Skeletal muscle satellite cell (primary cell): ENCODE measurements at regions not wholly inside any gene's neighbourhood (a gene's known extent, or its start where the extent isn't known, plus 50 kb on each side); places are given as distances from the start of the nearest gene placed in this dataset.

Source experiments
- H3K27me3 ChIP-seq: 2 replicates; pipeline ENCODE4 v1.7.0; 2013; ENCODE audit warnings: low read length; ENCODE audit not compliant: control insufficient read depth, insufficient read depth
- H3K36me3 ChIP-seq: 2 replicates; pipeline ENCODE4 v1.7.0; 2013; ENCODE audit warnings: mild to moderate bottlenecking, control low read depth, low read length; ENCODE audit not compliant: insufficient read depth
- H3K4me1 ChIP-seq: 2 replicates; pipeline ENCODE4 v1.7.0; 2013; ENCODE audit warnings: low read length; ENCODE audit not compliant: control insufficient read depth, insufficient read depth
- H3K4me2 ChIP-seq: 2 replicates; pipeline ENCODE4 v1.7.0; 2013; ENCODE audit warnings: mild to moderate bottlenecking, low read length
- H3K4me3 ChIP-seq: 2 replicates; pipeline ENCODE4 v1.7.0; 2013; ENCODE audit warnings: low read length
- H3K9ac ChIP-seq: 2 replicates; pipeline ENCODE4 v1.7.0; 2013; ENCODE audit warnings: mild to moderate bottlenecking, low read depth, low read length, moderate library complexity
- H3K9me3 ChIP-seq: replicated peaks from 2 replicates; pipeline ENCODE4 v1.7.0; 2013; ENCODE audit warnings: mild to moderate bottlenecking, control low read depth, low read length

DNA sequence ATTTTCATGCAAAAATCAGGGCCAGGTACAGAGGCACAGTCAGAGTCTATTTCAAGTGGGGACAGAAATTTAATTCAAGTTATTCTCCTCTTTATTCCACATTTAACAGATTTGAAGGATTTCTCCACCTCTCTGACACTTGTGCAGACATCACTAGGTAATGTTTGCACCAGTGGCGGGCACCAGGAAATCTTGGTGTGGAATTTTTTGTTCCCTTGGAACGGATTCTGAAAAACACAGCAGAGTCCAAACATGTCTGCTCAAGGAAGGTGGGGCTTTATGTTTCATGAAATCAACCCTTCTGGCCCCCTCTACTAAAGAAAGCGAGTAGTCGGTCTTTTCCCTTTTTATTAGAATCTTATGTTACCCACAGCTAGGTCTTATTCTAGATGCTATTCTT, 271.2 kb upstream of the MDFIC2 start:
- H3K27me3 ChIP-seq = no peaks in the 10 kb centered on the region
- no peaks in the 10 kb centered on the region for H3K9me3 ChIP-seq
- H3K36me3 ChIP-seq = no peaks in the 10 kb centered on the region
- no peak overlapping the region for H3K4me3 ChIP-seq
- no peaks in the 10 kb centered on the region for H3K4me1 ChIP-seq
- no peak overlapping the region for H3K4me2 ChIP-seq
- no peak overlapping the region for H3K9ac ChIP-seq

DNA sequence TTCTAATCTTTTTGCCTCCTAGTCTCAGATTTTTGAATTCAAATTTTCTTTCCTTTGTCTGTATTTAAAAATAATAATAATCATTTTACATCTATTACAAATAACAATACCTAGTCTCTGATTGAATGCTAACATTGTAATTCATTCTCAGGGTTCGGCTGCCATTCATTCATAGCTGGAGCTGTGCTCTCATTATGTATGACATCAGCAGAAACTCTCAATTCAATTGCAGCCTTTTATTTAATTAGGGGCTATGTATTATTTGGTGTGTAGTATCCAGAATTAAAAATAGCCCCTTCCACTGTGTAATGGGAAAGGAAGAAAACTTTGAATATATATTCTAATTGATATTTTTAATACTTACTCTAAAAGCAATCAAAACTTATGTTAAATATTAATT, 270.4 kb upstream of the MDFIC2 start:
- Histone ChIP-seq H3K4me2 (no peak overlapping the region), H3K4me1 (no peaks in the 10 kb centered on the region), H3K9ac (no peak overlapping the region), H3K27me3 (peaks cover 3% of the 10 kb centered on the region), H3K4me3 (no peak overlapping the region), H3K36me3 (no peaks in the 10 kb centered on the region), H3K9me3 (no peaks in the 10 kb centered on the region)

GRCh38 chr3:70580021-70580420, 267.6 kb upstream of the MDFIC2 start:
- Histone ChIP-seq H3K27me3 (peaks cover 3% of the 10 kb centered on the region), H3K4me1 (no peaks in the 10 kb centered on the region), H3K4me3 (no peak overlapping the region), H3K36me3 (no peaks in the 10 kb centered on the region), H3K9ac (no peak overlapping the region), H3K4me2 (no peak overlapping the region), H3K9me3 (no peaks in the 10 kb centered on the region)

DNA sequence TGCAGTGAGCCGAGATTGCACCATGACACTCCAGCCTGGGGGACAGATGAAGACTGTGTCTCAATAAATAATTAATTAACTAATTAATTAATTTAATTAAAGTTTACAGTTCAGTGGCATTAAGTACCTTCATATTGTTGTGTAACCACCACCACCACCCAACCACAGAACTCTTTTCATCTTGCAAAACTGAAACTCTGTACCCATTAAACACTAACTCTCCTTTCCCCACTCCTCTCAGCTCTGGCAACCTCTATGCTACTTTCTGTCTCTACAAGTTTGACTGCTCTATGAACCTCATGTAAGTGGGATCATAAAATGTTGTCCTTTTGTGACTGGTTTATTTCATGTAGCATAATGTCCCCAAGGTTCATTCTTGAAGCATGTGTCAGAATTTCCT, 259.3 kb upstream of the MDFIC2 start:
- H3K4me1 ChIP-seq = no peaks in the 10 kb centered on the region
- H3K27me3 ChIP-seq = peaks cover 4% of the 10 kb centered on the region
- no peaks in the 10 kb centered on the region for H3K36me3 ChIP-seq
- H3K4me3 ChIP-seq = no peak overlapping the region
- no peaks in the 10 kb centered on the region for H3K9me3 ChIP-seq
- no peak overlapping the region for H3K4me2 ChIP-seq
- H3K9ac ChIP-seq = no peak overlapping the region

DNA sequence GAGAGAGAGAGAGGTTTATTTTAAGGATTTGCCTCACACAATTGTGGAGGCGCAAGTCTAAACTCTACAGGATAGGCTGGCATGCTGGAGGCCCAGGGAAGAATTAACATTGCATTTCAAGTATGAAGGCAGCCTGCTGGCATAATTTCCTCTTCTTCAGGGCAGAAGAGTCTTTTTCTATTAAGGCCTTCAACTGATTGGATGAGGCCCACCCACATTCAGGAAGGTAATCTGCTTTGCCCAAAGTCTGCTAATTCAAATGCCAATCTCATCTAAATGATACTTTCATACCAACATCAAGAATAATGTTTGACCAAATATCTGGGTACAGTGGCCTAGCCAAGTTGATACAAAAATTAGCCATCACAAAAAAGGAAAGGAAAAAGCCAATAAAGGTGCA, 258.1 kb upstream of the MDFIC2 start:
- Histone ChIP-seq H3K4me2 (no peak overlapping the region), H3K27me3 (peaks cover 4% of the 10 kb centered on the region), H3K36me3 (no peaks in the 10 kb centered on the region), H3K4me3 (no peak overlapping the region), H3K9me3 (no peaks in the 10 kb centered on the region), H3K4me1 (no peaks in the 10 kb centered on the region), H3K9ac (no peak overlapping the region)

GRCh38 chr3:70568626-70569025, 256.2 kb upstream of the MDFIC2 start:
- Histone ChIP-seq H3K36me3 (no peaks in the 10 kb centered on the region), H3K9ac (no peak overlapping the region), H3K4me1 (no peaks in the 10 kb centered on the region), H3K27me3 (no peaks in the 10 kb centered on the region), H3K4me3 (no peak overlapping the region), H3K9me3 (no peaks in the 10 kb centered on the region), H3K4me2 (no peak overlapping the region)

- Histone ChIP-seq H3K4me1 (no peaks in the 10 kb centered on the region), H3K4me2 (no peak overlapping the region), H3K4me3 (no peak overlapping the region), H3K9me3 (no peaks in the 10 kb centered on the region), H3K36me3 (no peaks in the 10 kb centered on the region), H3K27me3 (no peaks in the 10 kb centered on the region), H3K9ac (no peak overlapping the region)
These were observed 253.4 kb upstream of the MDFIC2 start for GRCh38 chr3:70565861-70566260.

DNA sequence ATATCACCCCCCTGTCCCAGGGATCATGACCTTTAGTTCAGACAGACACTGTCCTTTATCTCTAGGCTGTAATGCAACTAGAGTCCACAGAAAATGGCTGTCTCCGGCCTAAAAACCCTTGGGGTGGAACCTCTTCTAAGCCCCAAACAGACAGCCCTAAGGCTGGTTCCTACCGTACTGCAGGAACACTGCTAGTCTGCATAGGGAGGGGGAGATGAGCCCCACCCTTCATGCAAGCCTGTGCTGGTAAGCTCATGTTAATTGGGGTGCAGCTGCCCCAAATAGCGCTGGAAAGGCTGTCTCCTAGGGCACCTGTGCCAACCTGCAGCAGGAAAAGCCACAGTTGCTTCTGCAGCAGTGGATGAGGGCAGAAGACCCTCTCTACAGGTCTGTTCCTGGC, 252.1 kb upstream of the MDFIC2 start:
- Histone ChIP-seq H3K27me3 (no peaks in the 10 kb centered on the region), H3K4me2 (no peak overlapping the region), H3K36me3 (no peaks in the 10 kb centered on the region), H3K4me1 (no peaks in the 10 kb centered on the region), H3K4me3 (no peak overlapping the region), H3K9me3 (no peaks in the 10 kb centered on the region), H3K9ac (no peak overlapping the region)

- no peak overlapping the region for H3K4me3 ChIP-seq
- H3K4me1 ChIP-seq = no peaks in the 10 kb centered on the region
- no peaks in the 10 kb centered on the region for H3K36me3 ChIP-seq
- H3K27me3 ChIP-seq = no peaks in the 10 kb centered on the region
- no peaks in the 10 kb centered on the region for H3K9me3 ChIP-seq
- no peak overlapping the region for H3K9ac ChIP-seq
- no peak overlapping the region for H3K4me2 ChIP-seq
These were observed 249.4 kb upstream of the MDFIC2 start for GRCh38 chr3:70561796-70562195.

DNA sequence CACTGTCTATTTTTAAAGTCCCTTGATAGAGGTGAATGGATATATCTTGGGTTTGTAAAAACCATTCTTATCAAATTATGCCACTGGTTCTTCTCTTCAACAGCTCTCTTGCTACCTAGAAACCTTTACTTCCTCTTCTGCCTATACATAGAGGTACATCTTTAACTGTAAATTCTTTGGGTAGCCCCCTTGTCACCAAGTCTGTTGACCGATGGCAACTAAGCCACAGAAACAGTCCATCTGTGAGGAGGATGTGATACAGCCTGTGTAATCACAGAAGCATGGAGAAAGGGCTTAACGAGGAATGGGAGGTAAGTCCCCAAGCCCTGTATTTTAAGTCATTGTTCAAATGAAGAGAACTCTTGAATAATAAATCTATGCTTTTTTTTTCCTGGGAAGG, 246.5 kb upstream of the MDFIC2 start:
- H3K4me1 ChIP-seq = no peaks in the 10 kb centered on the region
- no peak overlapping the region for H3K9ac ChIP-seq
- H3K36me3 ChIP-seq = no peaks in the 10 kb centered on the region
- no peak overlapping the region for H3K4me3 ChIP-seq
- no peaks in the 10 kb centered on the region for H3K9me3 ChIP-seq
- no peaks in the 10 kb centered on the region for H3K27me3 ChIP-seq
- H3K4me2 ChIP-seq = no peak overlapping the region

- H3K4me2 ChIP-seq = no peak overlapping the region
- no peaks in the 10 kb centered on the region for H3K9me3 ChIP-seq
These were observed 245.5 kb upstream of the MDFIC2 start for GRCh38 chr3:70557976-70558375.

GRCh38 chr3:70556056-70556455, 243.6 kb upstream of the MDFIC2 start:
- H3K36me3 ChIP-seq = no peaks in the 10 kb centered on the region
- H3K9ac ChIP-seq = no peak overlapping the region
- H3K9me3 ChIP-seq = no peaks in the 10 kb centered on the region

More at GRCh38 chr3:70557976-70558375, 245.5 kb upstream of the MDFIC2 start:
- Histone ChIP-seq H3K4me3 (no peak overlapping the region), H3K36me3 (no peaks in the 10 kb centered on the region), H3K9ac (no peak overlapping the region), H3K4me1 (no peaks in the 10 kb centered on the region), H3K27me3 (no peaks in the 10 kb centered on the region)

More at GRCh38 chr3:70556056-70556455, 243.6 kb upstream of the MDFIC2 start:
- Histone ChIP-seq H3K4me3 (no peak overlapping the region), H3K4me1 (no peaks in the 10 kb centered on the region), H3K27me3 (no peaks in the 10 kb centered on the region), H3K4me2 (no peak overlapping the region)
